A673 (cell line): ENCODE measurements at regions not wholly inside any gene's neighbourhood (a gene's known extent, or its start where the extent isn't known, plus 50 kb on each side); places are given as distances from the start of the nearest gene placed in this dataset.

ENCODE experiments used
- BruUV-seq: library from RNA; stranded (reverse); fragments of 400-500 nt; replicated peaks from 2 replicates; lab custom pipeline; 2021; lab: Mats Ljungman, UMichigan
- CTCF ChIA-PET: fragments of 300-600 bp; sonication (Branson Sonifier 250); formaldehyde crosslinking; loops from one replicate; lab custom pipeline; 2022; ENCODE audit warnings: antibody characterized with exemption; lab: Charles Lee
- POLR2A ChIA-PET: fragments of 300-600 bp; sonication (Branson Sonifier 250); formaldehyde crosslinking; loops from one replicate; lab custom pipeline; 2022; ENCODE audit warnings: antibody characterized with exemption; ENCODE audit not compliant: low non-redundant PET; lab: Charles Lee
- DNase-seq: peaks from one replicate; pipeline ENCODE4 v3.0.0-alpha.2; 2015; ENCODE audit warnings: low spot score
- H3K27ac ChIP-seq: fragments of 200-600 bp; sonication (generic); 2 replicates; pipeline ENCODE4 v1.5.1; 2016; ENCODE audit warnings: mixed run types, low read depth, mild to moderate bottlenecking, mixed read lengths, antibody characterized with exemption, low read length; ENCODE audit not compliant: poor library complexity, severe bottlenecking
- H3K27me3 ChIP-seq: fragments of 200-600 bp; sonication (generic); replicated peaks from 2 replicates; pipeline ENCODE4 v1.6.1; 2017; ENCODE audit warnings: mixed run types, low read depth, mild to moderate bottlenecking, mixed read lengths, antibody characterized with exemption, low read length; ENCODE audit not compliant: insufficient read depth, poor library complexity
- H3K36me3 ChIP-seq: fragments of 200-600 bp; sonication (generic); 2 replicates; pipeline ENCODE4 v1.6.1; 2016; ENCODE audit warnings: mixed run types, mild to moderate bottlenecking, mixed read lengths, antibody characterized with exemption, low read length; ENCODE audit not compliant: insufficient read depth, poor library complexity, severe bottlenecking
- H3K4me1 ChIP-seq: fragments of 200-600 bp; sonication (generic); 2 replicates; pipeline ENCODE4 v1.6.1; 2017; ENCODE audit warnings: mixed run types, mild to moderate bottlenecking, mixed read lengths, antibody characterized with exemption, low read length; ENCODE audit not compliant: insufficient read depth, poor library complexity, severe bottlenecking
- H3K4me3 ChIP-seq: fragments of 200-600 bp; sonication (generic); 2 replicates; pipeline ENCODE4 v1.5.1; 2016; ENCODE audit warnings: low read depth, mixed run types, mild to moderate bottlenecking, mixed read lengths, low read length; ENCODE audit not compliant: poor library complexity, severe bottlenecking
- H3K9me3 ChIP-seq: fragments of 200-600 bp; sonication (generic); 2 replicates; pipeline ENCODE4 v1.6.1; 2016; ENCODE audit warnings: mixed run types, low read depth, mild to moderate bottlenecking, mixed read lengths, antibody characterized with exemption, low read length; ENCODE audit not compliant: poor library complexity, severe bottlenecking
- CTCF ChIP-seq: fragments of 300-800, 200-600 bp; sonication (generic); conservative IDR thresholded peaks from 2 replicates; pipeline ENCODE4 v1.5.1; 2017; ENCODE audit warnings: low read depth, mild to moderate bottlenecking, antibody characterized with exemption, low read length, moderate library complexity, mixed read lengths
- EZH2 ChIP-seq: fragments of 200-600 bp; sonication (generic); IDR thresholded peaks from 2 replicates; pipeline ENCODE4 v1.6.1; 2017; ENCODE audit warnings: borderline replicate concordance, low read depth, mild to moderate bottlenecking, mixed read lengths, antibody characterized with exemption, low read length; ENCODE audit not compliant: poor library complexity, severe bottlenecking
- intact Hi-C: fragments of 100-400 bp; cut with micrococcal nuclease; formaldehyde crosslinking; loops from one replicate; pipeline ENCODE4 v1.10.0; 2022; ENCODE audit not compliant: unreplicated experiment

GRCh38 chr5:20113931-20114330, 125.9 kb upstream of the CDH18 start:
- no TSS peak for BruUV-seq

GRCh38 chr5:20113031-20113715, 125.2 kb upstream of the CDH18 start:
- Histone ChIP-seq H3K36me3 (no peaks in the 10 kb centered on the region), H3K9me3 (no peaks in the 10 kb centered on the region), H3K4me1 (no peaks in the 10 kb centered on the region), H3K27me3 (no peaks in the 10 kb centered on the region), H3K27ac (no peak overlapping the region), H3K4me3 (no peak overlapping the region)
- intact Hi-C loops: no loop called here
- POLR2A ChIA-PET: no interaction called here
- CTCF ChIA-PET: no interaction called here
- no peak for DNase-seq
- no peak for TF ChIP-seq EZH2
- no peak for TF ChIP-seq CTCF
- no TSS peak for BruUV-seq

More at GRCh38 chr5:20113931-20114330, 125.9 kb upstream of the CDH18 start:
- POLR2A ChIA-PET: no interaction called here
- no peak for DNase-seq
- CTCF ChIA-PET: no interaction called here
- Histone ChIP-seq H3K4me3 (no peak overlapping the region), H3K36me3 (no peaks in the 10 kb centered on the region), H3K27me3 (no peaks in the 10 kb centered on the region), H3K27ac (no peak overlapping the region), H3K4me1 (no peaks in the 10 kb centered on the region), H3K9me3 (no peaks in the 10 kb centered on the region)
- TF ChIP-seq CTCF (no peak), EZH2 (no peak)
- intact Hi-C loops: no loop called here

- Histone ChIP-seq H3K4me1 (no peaks in the 10 kb centered on the region), H3K27me3 (no peaks in the 10 kb centered on the region), H3K9me3 (no peaks in the 10 kb centered on the region), H3K36me3 (no peaks in the 10 kb centered on the region), H3K27ac (no peak overlapping the region), H3K4me3 (no peak overlapping the region)
- TF ChIP-seq EZH2: no peak
- DNase-seq: no peak
- ChIA-PET CTCF (no interaction called here), POLR2A (no interaction called here)
- intact Hi-C loops: no loop called here
- BruUV-seq: no TSS peak
Observed at GRCh38 chr5:20109326-20109725, 121.3 kb upstream of the CDH18 start.

GRCh38 chr5:20105915-20106314, 117.9 kb upstream of the CDH18 start:
- intact Hi-C loops: no loop called here
- no peak overlapping the region for H3K27ac ChIP-seq

More at GRCh38 chr5:20105915-20106314, 117.9 kb upstream of the CDH18 start:
- Histone ChIP-seq H3K27me3 (no peaks in the 10 kb centered on the region), H3K9me3 (no peaks in the 10 kb centered on the region), H3K36me3 (no peaks in the 10 kb centered on the region), H3K4me1 (no peaks in the 10 kb centered on the region), H3K4me3 (no peak overlapping the region)
- CTCF ChIA-PET: no interaction called here
- POLR2A ChIA-PET: no interaction called here
- no peak for DNase-seq
- no peak for TF ChIP-seq CTCF
- TF ChIP-seq EZH2: no peak
- BruUV-seq: no TSS peak
